B cell (primary cell): ENCODE measurements at regions not wholly inside any gene's neighbourhood (a gene's known extent, or its start where the extent isn't known, plus 50 kb on each side); places are given as distances from the start of the nearest gene placed in this dataset.

Experiments used
- ATAC-seq: fragments of 200-7000 bp; cut with Tn5 transposase; one replicate; pipeline ENCODE4 v1.10.0; 2021; ENCODE audit warnings: low read depth, mild to moderate bottlenecking, moderate number of reproducible peaks, moderate library complexity
- CTCF ChIA-PET: fragments of 350-600 bp; sonication (Branson Sonifier 250); formaldehyde crosslinking; loops from one replicate; lab custom pipeline; 2021; ENCODE audit warnings: antibody characterized with exemption, inconsistent platforms; lab: Charles Lee
- POLR2A ChIA-PET: fragments of 350-600 bp; sonication (Branson Sonifier 250); formaldehyde crosslinking; loops from one replicate; lab custom pipeline; 2021; ENCODE audit warnings: antibody characterized with exemption; lab: Charles Lee
- DNase-seq: peaks from one replicate; pipeline ENCODE4 v3.0.0; 2013
- H2AFZ ChIP-seq: 2 replicates; pipeline ENCODE4 v1.6.1; 2012; ENCODE audit warnings: mild to moderate bottlenecking, low read depth, low read length; ENCODE audit not compliant: insufficient read depth, poor library complexity, severe bottlenecking
- H3K27ac ChIP-seq, 2 donors: 1 replicate in 1 of 2; 2 replicates in 1 of 2; pipeline ENCODE4 v1.5.1; 2012 to 2013; ENCODE audit warnings: low read length in 2 of 2, mild to moderate bottlenecking in 2 of 2, moderate library complexity in 1 of 2
- H3K27me3 ChIP-seq, 4 experiments: fragments of 200-600 bp in 1 of 4; sonication (generic) in 1 of 4; replicated peaks in 1 of 4; 1 replicate in 2 of 4; 2 replicates in 2 of 4; pipeline versions ENCODE4 v1.6.1 to v1.7.0; 2013 to 2016; ENCODE audit warnings: low read length in 3 of 4, mild to moderate bottlenecking in 2 of 4, mixed read lengths in 1 of 4, moderate library complexity in 1 of 4; ENCODE audit not compliant: insufficient read depth in 4 of 4, control insufficient read depth in 3 of 4; ENCODE audit errors: control extremely low read depth in 1 of 4
- H3K36me3 ChIP-seq, 2 experiments: replicated peaks in 1 of 2; 1 replicate in 1 of 2; 2 replicates in 1 of 2; pipeline versions ENCODE4 v1.6.1 to v1.7.1; 2013; ENCODE audit warnings: low read length in 1 of 2; ENCODE audit not compliant: insufficient read depth in 2 of 2, control insufficient read depth in 1 of 2; ENCODE audit errors: control extremely low read depth in 1 of 2, extremely low read depth in 1 of 2
- H3K4me1 ChIP-seq, 2 donors: fragments of 200-600 bp in 1 of 2; sonication (generic) in 1 of 2; 1 replicate in 1 of 2; 2 replicates in 1 of 2; pipeline versions ENCODE4 v1.5.1 to v1.6.1; 2013 to 2017; ENCODE audit warnings: low read length in 2 of 2; ENCODE audit not compliant: control insufficient read depth in 2 of 2, insufficient read depth in 2 of 2
- H3K4me2 ChIP-seq: replicated peaks from 2 replicates; pipeline ENCODE3; 2012; ENCODE audit warnings: mild to moderate bottlenecking, low read depth, low read length; ENCODE audit not compliant: poor library complexity, severe bottlenecking
- H3K4me3 ChIP-seq, 5 experiments: fragments of 200-600 bp in 1 of 5; sonication (generic) in 1 of 5; 1 replicate in 3 of 5; 2 replicates in 2 of 5; pipeline versions ENCODE4 v1.5.1 to v1.7.0; 2011 to 2016; ENCODE audit warnings: low read length in 4 of 5, mild to moderate bottlenecking in 4 of 5, low read depth in 2 of 5, control low read depth in 1 of 5, moderate library complexity in 1 of 5; ENCODE audit not compliant: insufficient read depth in 1 of 5; ENCODE audit errors: control extremely low read depth in 1 of 5, extremely low read depth in 1 of 5
- H3K79me2 ChIP-seq: fragments of 200-600 bp; sonication (generic); one replicate; pipeline ENCODE4 v1.6.0; 2016; ENCODE audit warnings: low read length; ENCODE audit not compliant: control insufficient read depth, insufficient read depth
- H3K9ac ChIP-seq: fragments of 200-600 bp; sonication (generic); 2 replicates; pipeline ENCODE4 v1.6.1; 2017; ENCODE audit warnings: mild to moderate bottlenecking, low read length, moderate library complexity
- H3K9me3 ChIP-seq, 3 donors: one replicate each; pipeline versions ENCODE4 v1.6.1 to v1.7.1; 2013; ENCODE audit warnings: low read length in 2 of 3; ENCODE audit not compliant: control insufficient read depth in 2 of 3, insufficient read depth in 1 of 3; ENCODE audit errors: control extremely low read depth in 1 of 3
- H4K20me1 ChIP-seq: 2 replicates; pipeline ENCODE4 v1.6.0; 2012; ENCODE audit warnings: mild to moderate bottlenecking, low read length; ENCODE audit not compliant: insufficient read depth, control insufficient read depth, poor library complexity, severe bottlenecking
- H3K27ac Mint-ChIP-seq: one replicate; pipeline ENCODE4 v1.8.0; 2021; ENCODE audit warnings: mixed read lengths
- H3K27me3 Mint-ChIP-seq: one replicate; pipeline ENCODE4 v1.8.0; 2021; ENCODE audit warnings: mixed read lengths
- H3K4me1 Mint-ChIP-seq: one replicate; pipeline ENCODE4 v1.8.0; 2021; ENCODE audit warnings: mixed read lengths
- H3K4me3 Mint-ChIP-seq: one replicate; pipeline ENCODE4 v1.8.0; 2021; ENCODE audit warnings: mixed read lengths
- H3K9me3 Mint-ChIP-seq: one replicate; pipeline ENCODE4 v1.8.0; 2022; ENCODE audit warnings: mixed read lengths; ENCODE audit not compliant: insufficient read depth
- WGBS: methylation state at CpG from one replicate; pipeline ENCODE4 v1.1.5; 2013; ENCODE audit warnings: missing lambda C conversion rate; ENCODE audit not compliant: insufficient coverage; 5-methylcytosine and 5-hydroxymethylcytosine counted together
- intact Hi-C: fragments of 100-400 bp; cut with micrococcal nuclease; formaldehyde crosslinking; loops from one replicate; pipeline ENCODE4 v1.10.0; 2022
- TF ChIP-seq, protein P1 (sequence below): fragments of 200-600 bp; IDR thresholded peaks from one replicate; pipeline ENCODE4 v1.8.0; 2022; ENCODE audit warnings: antibody characterized with exemption, mild to moderate bottlenecking

DNA sequence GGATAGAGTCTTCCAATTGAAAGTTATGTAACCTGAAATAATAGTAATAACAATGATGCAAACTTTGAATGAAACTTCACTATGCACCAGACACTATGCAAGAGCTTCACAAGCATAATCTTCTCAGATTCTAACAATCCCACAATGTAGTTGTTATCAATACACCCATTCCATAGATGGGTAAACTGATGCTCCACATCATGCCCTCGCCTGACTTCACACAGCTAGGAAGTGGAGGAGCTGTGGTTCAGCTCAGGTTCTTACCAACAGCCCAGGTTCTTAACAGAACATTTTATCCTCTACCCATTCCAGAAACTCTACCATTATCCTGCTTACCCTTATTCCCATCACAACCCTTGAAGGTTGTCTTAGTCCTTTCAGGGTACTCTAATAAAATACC, 50.4 kb upstream of the HMGXB4 start:
- Histone ChIP-seq H3K27me3 (peaks cover 0 to 15% (median 0%) of the 10 kb centered on the region in 4 experiments), H3K27ac (no peak overlapping the region), H3K79me2 (no peaks in the 10 kb centered on the region), H3K9me3 (no peaks in the 10 kb centered on the region), H3K4me3 (no peak overlapping the region), H3K4me1 (no peaks in the 10 kb centered on the region), H3K36me3 (no peaks in the 10 kb centered on the region), H2AFZ (no peak overlapping the region), H3K9ac (no peak overlapping the region), H3K4me2 (no peak overlapping the region), H4K20me1 (no peaks in the 10 kb centered on the region)
- Mint-ChIP-seq H3K4me3 (no peak overlapping the region), H3K27ac (no peak overlapping the region), H3K9me3 (no peaks in the 10 kb centered on the region), H3K27me3 (peaks cover 33% of the 10 kb centered on the region), H3K4me1 (no peaks in the 10 kb centered on the region)
- TF ChIP-seq, protein P1, sequence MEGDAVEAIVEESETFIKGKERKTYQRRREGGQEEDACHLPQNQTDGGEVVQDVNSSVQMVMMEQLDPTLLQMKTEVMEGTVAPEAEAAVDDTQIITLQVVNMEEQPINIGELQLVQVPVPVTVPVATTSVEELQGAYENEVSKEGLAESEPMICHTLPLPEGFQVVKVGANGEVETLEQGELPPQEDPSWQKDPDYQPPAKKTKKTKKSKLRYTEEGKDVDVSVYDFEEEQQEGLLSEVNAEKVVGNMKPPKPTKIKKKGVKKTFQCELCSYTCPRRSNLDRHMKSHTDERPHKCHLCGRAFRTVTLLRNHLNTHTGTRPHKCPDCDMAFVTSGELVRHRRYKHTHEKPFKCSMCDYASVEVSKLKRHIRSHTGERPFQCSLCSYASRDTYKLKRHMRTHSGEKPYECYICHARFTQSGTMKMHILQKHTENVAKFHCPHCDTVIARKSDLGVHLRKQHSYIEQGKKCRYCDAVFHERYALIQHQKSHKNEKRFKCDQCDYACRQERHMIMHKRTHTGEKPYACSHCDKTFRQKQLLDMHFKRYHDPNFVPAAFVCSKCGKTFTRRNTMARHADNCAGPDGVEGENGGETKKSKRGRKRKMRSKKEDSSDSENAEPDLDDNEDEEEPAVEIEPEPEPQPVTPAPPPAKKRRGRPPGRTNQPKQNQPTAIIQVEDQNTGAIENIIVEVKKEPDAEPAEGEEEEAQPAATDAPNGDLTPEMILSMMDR: no peak
- intact Hi-C loops: no loop called here
- POLR2A ChIA-PET: no interaction called here
- ATAC-seq (no peak), DNase-seq (no peak)
- CTCF ChIA-PET: no interaction called here
- no CpG with 5 or more reads among the region's 1 CpG for WGBS
